GM12878 (cell line): ENCODE measurements at regions not wholly inside any gene's neighbourhood (a gene's known extent, or its start where the extent isn't known, plus 50 kb on each side); places are given as distances from the start of the nearest gene placed in this dataset.

Experiments
- ATAC-seq: fragments of 200-7000 bp; cut with Tn5 transposase; 3 replicates; pipeline ENCODE4 v1.9.1; 2020; ENCODE audit warnings: mild to moderate bottlenecking, moderate library complexity
- BruUV-seq: library from RNA; stranded (reverse); fragments of 400-500 nt; replicated peaks from 2 replicates; lab custom pipeline; 2021; lab: Mats Ljungman, UMichigan
- CTCF ChIA-PET: fragments of 300-600 bp; sonication (Branson Sonifier 250); formaldehyde crosslinking; extraction: SDS; loops from one replicate; lab custom pipeline; 2021; ENCODE audit warnings: inconsistent platforms; lab: Yijun Ruan, JAX
- POLR2A ChIA-PET: fragments of 350-600 bp; formaldehyde crosslinking; extraction: SDS; loops from one replicate; lab custom pipeline; 2021; ENCODE audit warnings: inconsistent platforms; lab: Charles Lee
- RAD21 ChIA-PET: fragments of 300-600 bp; sonication (Branson Sonifier 250); formaldehyde crosslinking; loops from one replicate; lab custom pipeline; 2023; ENCODE audit warnings: antibody characterized with exemption; ENCODE audit not compliant: unreplicated experiment; lab: Charles Lee
- SMC1A ChIA-PET: fragments of 300-600 bp; sonication (Branson Sonifier 250); formaldehyde crosslinking; loops from one replicate; lab custom pipeline; 2023; ENCODE audit not compliant: unreplicated experiment, uncharacterized antibody; lab: Charles Lee
- DNase-seq: peaks from one replicate; pipeline ENCODE4 v3.0.0-alpha.2; 2011; ENCODE audit warnings: low read depth, low spot score
- FAIRE-seq: peaks from 3 replicates; lab custom pipeline; 2011; peaks lifted over from hg19 to GRCh38; lab: Jason Lieb, UNC
- H2AFZ ChIP-seq: 2 replicates; pipeline ENCODE4 v1.6.0; 2011; ENCODE audit warnings: low read depth, low read length, control low read depth; ENCODE audit not compliant: control insufficient read depth
- H3K27ac ChIP-seq: 2 replicates; pipeline ENCODE4 v1.5.1; 2011; ENCODE audit warnings: control low read depth; ENCODE audit not compliant: control insufficient read depth, insufficient read depth
- H3K27me3 ChIP-seq, 2 experiments: replicated peaks in 1 of 2; 2 replicates each; pipeline versions ENCODE4 v1.6.0 to v1.6.1; 2011; ENCODE audit warnings: low read length in 1 of 2; ENCODE audit not compliant: control insufficient read depth in 2 of 2, insufficient read depth in 2 of 2
- H3K36me3 ChIP-seq, 2 experiments: 2 replicates each; pipeline ENCODE4 v1.5.1; 2011; ENCODE audit warnings: low read length in 1 of 2; ENCODE audit not compliant: control insufficient read depth in 2 of 2, insufficient read depth in 2 of 2
- H3K4me1 ChIP-seq: 2 replicates; pipeline ENCODE4 v1.6.1; 2011; ENCODE audit warnings: mild to moderate bottlenecking, low read length, moderate library complexity, mixed read lengths; ENCODE audit not compliant: control insufficient read depth, insufficient read depth
- H3K4me2 ChIP-seq: 2 replicates; pipeline ENCODE4 v1.6.0; 2011; ENCODE audit warnings: control low read depth; ENCODE audit not compliant: control insufficient read depth, insufficient read depth
- H3K4me3 ChIP-seq: fragments of 200-600 bp; sonication (generic); 2 replicates; pipeline ENCODE4 v1.5.1; 2016
- H3K79me2 ChIP-seq: 2 replicates; pipeline ENCODE4 v1.6.0; 2011; ENCODE audit warnings: low read length; ENCODE audit not compliant: control insufficient read depth, insufficient read depth
- H3K9ac ChIP-seq: 2 replicates; pipeline ENCODE4 v1.8.0; 2011; ENCODE audit warnings: low read length, control low read depth, mixed read lengths; ENCODE audit not compliant: control insufficient read depth, insufficient read depth
- H3K9me3 ChIP-seq: replicated peaks from 3 replicates; pipeline ENCODE4 v1.5.1; 2011; ENCODE audit warnings: mild to moderate bottlenecking, low read length; ENCODE audit not compliant: control insufficient read depth, insufficient read depth
- H4K20me1 ChIP-seq: 2 replicates; pipeline ENCODE4 v1.6.0; 2011; ENCODE audit not compliant: control insufficient read depth, insufficient read depth
- ASH2L ChIP-seq: fragments of 300-600, 200-600 bp; sonication (generic); IDR thresholded peaks from 2 replicates; pipeline ENCODE4 v1.6.1; 2017; ENCODE audit warnings: low read depth, mild to moderate bottlenecking, borderline replicate concordance
- BACH1 ChIP-seq: fragments of 450-650 bp; IDR thresholded peaks from 2 replicates; pipeline ENCODE4 v1.6.1; 2017; ENCODE audit warnings: mild to moderate bottlenecking, borderline replicate concordance
- CHD4 ChIP-seq: fragments of 200-600 bp; sonication (generic); IDR thresholded peaks from 2 replicates; pipeline ENCODE4 v1.6.1; 2016; ENCODE audit warnings: mild to moderate bottlenecking
- E4F1 ChIP-seq: fragments of 450-650 bp; IDR thresholded peaks from 2 replicates; pipeline ENCODE4 v1.6.1; 2018; ENCODE audit warnings: borderline replicate concordance, mild to moderate bottlenecking; ENCODE audit not compliant: partially characterized antibody
- EED ChIP-seq: sonication (generic); IDR thresholded peaks from 2 replicates; pipeline ENCODE4 v1.6.1; 2016; ENCODE audit warnings: antibody characterized with exemption, low read depth
- EP300 ChIP-seq, 2 experiments: fragments of 150-350 bp in 1 of 2; IDR thresholded peaks; 2 replicates each; pipeline ENCODE4 v1.6.1; 2011 to 2012; ENCODE audit warnings: low read depth in 2 of 2, low read length in 2 of 2, borderline replicate concordance in 1 of 2, improper control_type of control experiment in 1 of 2, inconsistent platforms in 1 of 2; ENCODE audit not compliant: control insufficient read depth in 1 of 2
- GATAD2B ChIP-seq: fragments of 450-650 bp; conservative IDR thresholded peaks from 2 replicates; pipeline ENCODE4 v1.6.1; 2017; ENCODE audit warnings: low read depth, mild to moderate bottlenecking, moderate library complexity
- HSF1 ChIP-seq: fragments of 150-350 bp; IDR thresholded peaks from 2 replicates; pipeline ENCODE4 v1.6.1; 2014; ENCODE audit warnings: mild to moderate bottlenecking, low read depth, low read length
- KAT2A ChIP-seq: conservative IDR thresholded peaks from 2 replicates; pipeline ENCODE4 v1.6.1; 2011; ENCODE audit warnings: low read depth, low read length; ENCODE audit not compliant: control insufficient read depth
- NFYB ChIP-seq: IDR thresholded peaks from 2 replicates; pipeline ENCODE4 v1.6.1; 2011; ENCODE audit warnings: low read depth, mild to moderate bottlenecking, low read length, improper control_type of control experiment, moderate library complexity; ENCODE audit not compliant: insufficient read depth
- RAD51 ChIP-seq: fragments of 450-650 bp; IDR thresholded peaks from 2 replicates; pipeline ENCODE4 v1.6.1; 2016; ENCODE audit warnings: moderate library complexity, mild to moderate bottlenecking, inconsistent platforms
- RCOR1 ChIP-seq: conservative IDR thresholded peaks from 2 replicates; pipeline ENCODE4 v1.6.1; 2012; ENCODE audit warnings: low read depth, low read length, improper control_type of control experiment
- SIN3A ChIP-seq: IDR thresholded peaks from 2 replicates; pipeline ENCODE4 v1.6.1; 2012; ENCODE audit warnings: low read depth, low read length, improper control_type of control experiment
- SMARCA5 ChIP-seq: fragments of 450-650 bp; IDR thresholded peaks from 2 replicates; pipeline ENCODE4 v1.6.1; 2017; ENCODE audit warnings: mild to moderate bottlenecking
- STAT1 ChIP-seq: fragments of 450-650 bp; conservative IDR thresholded peaks from 2 replicates; pipeline ENCODE4 v1.6.1; 2014; ENCODE audit warnings: antibody characterized with exemption, mild to moderate bottlenecking
- ZNF217 ChIP-seq: fragments of 450-650 bp; IDR thresholded peaks from 2 replicates; pipeline ENCODE4 v1.6.1; 2017; ENCODE audit warnings: antibody characterized with exemption, mild to moderate bottlenecking
- WGBS: methylation state at CpG from one replicate; pipeline ENCODE4 v1.1.6; 2016; ENCODE audit warnings: low lambda C conversion rate; ENCODE audit not compliant: insufficient replicate concordance, insufficient coverage; ENCODE audit errors: missing lambda C conversion rate; 5-methylcytosine and 5-hydroxymethylcytosine counted together
- in situ Hi-C: fragments of 300-500 bp; cut with MboI; formaldehyde crosslinking; loops from 9 replicates; pipeline ENCODE4 v1.14.3; 2018; ENCODE audit warnings: mixed read lengths
- intact Hi-C: fragments of 100-400 bp; cut with micrococcal nuclease; formaldehyde crosslinking; loops from one replicate; pipeline ENCODE4 v1.14.2; 2022; ENCODE audit not compliant: unreplicated experiment

GRCh38 chr6:4395386-4395785 is 260.0 kb upstream of the ECI2 start:
- no peak for DNase-seq
- Histone ChIP-seq H3K27ac (no peak overlapping the region), H3K4me1 (no peaks in the 10 kb centered on the region), H3K27me3 (no peaks in the 10 kb centered on the region; a peak in 1 of 4 replicates), H3K9ac (no peak overlapping the region), H3K36me3 (no peaks in the 10 kb centered on the region), H3K9me3 (no peaks in the 10 kb centered on the region), H4K20me1 (no peaks in the 10 kb centered on the region), H3K4me3 (no peak overlapping the region), H3K79me2 (no peaks in the 10 kb centered on the region), H2AFZ (no peak overlapping the region), H3K4me2 (no peak overlapping the region)
- CTCF ChIA-PET, result no interaction called here
- in situ Hi-C loops (no loop called here), intact Hi-C loops (no loop called here)
- no peak for FAIRE-seq
- POLR2A ChIA-PET, result no interaction called here
- RAD21 ChIA-PET, result no interaction called here
- no peak for ATAC-seq
- WGBS, result 78% methylated on average over 1 of the region's 1 CpG
- no TSS peak for BruUV-seq
- SMC1A ChIA-PET, result interaction anchor here (0.6 to 0.7 kb wide), 2 partner anchors 23 to 490 kb away, joined by 3 to 4 read pairs; no protein-coding TSS in a partner anchor
- TF ChIP-seq E4F1 (no peak), STAT1 (no peak), BACH1 (no peak), GATAD2B (no peak), ZNF217 (no peak), EED (no peak)

DNA sequence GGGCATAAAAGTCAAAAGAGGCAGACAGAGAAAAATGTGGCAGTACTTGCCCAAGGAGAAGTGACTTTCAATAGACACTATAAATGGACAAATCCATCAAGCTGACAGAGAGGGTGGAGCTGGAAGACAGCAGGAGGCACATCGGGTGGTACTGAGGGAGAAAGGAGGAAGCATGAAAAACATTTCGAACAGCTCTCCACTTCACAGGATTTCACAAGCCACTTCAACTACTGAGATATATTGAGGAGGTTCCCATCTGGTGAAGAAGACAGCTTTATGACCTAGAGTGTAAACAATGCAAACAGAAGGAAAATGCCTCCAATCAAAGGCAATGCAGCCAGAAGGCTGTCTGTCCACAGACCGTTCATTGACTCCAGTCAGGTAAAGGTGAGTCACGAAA is 259.4 kb upstream of the ECI2 start:
- 48% methylated on average over 4 of the region's 4 CpGs for WGBS
- FAIRE-seq (no peak), ATAC-seq (no peak), DNase-seq (no peak)
- Histone ChIP-seq H3K9ac (no peak overlapping the region), H2AFZ (no peak overlapping the region), H3K9me3 (no peaks in the 10 kb centered on the region), H3K27me3 (no peaks in the 10 kb centered on the region; a peak in 1 of 4 replicates), H3K4me3 (no peak overlapping the region), H3K27ac (no peak overlapping the region), H3K4me2 (no peak overlapping the region), H3K4me1 (no peaks in the 10 kb centered on the region), H3K79me2 (no peaks in the 10 kb centered on the region), H4K20me1 (no peaks in the 10 kb centered on the region), H3K36me3 (no peaks in the 10 kb centered on the region)
- CTCF ChIA-PET, result no interaction called here
- in situ Hi-C loops (no loop called here), intact Hi-C loops (no loop called here)
- BruUV-seq, result no TSS peak
- POLR2A ChIA-PET, result no interaction called here
- RAD21 ChIA-PET, result no interaction called here
- SMC1A ChIA-PET, result no interaction called here
- TF ChIP-seq KAT2A (no peak), RCOR1 (no peak), EP300 (IDR thresholded peaks at IDR 0.05; ENCODE audit: borderline replicate concordance in 1 of 2, control insufficient read depth in 1 of 2, low read depth in 2 of 2, low read length in 2 of 2) (no peak), NFYB (no peak), HSF1 (no peak), CHD4 (no peak), ASH2L (no peak), SIN3A (no peak), RAD51 (no peak), SMARCA5 (no peak)
